ENCODE measurements at regions not wholly inside any gene's neighbourhood (a gene's known extent, or its start where the extent isn't known, plus 50 kb on each side); places are given as distances from the start of the nearest gene placed in this dataset.

- TF ChIP-seq CTCF (IDR thresholded peaks at IDR 0.05; ENCODE audit: insufficient read depth, low read length), result no peak
- TF ChIP-seq REST (IDR thresholded peaks at IDR 0.05; ENCODE audit: insufficient replicate concordance, low read depth), result no peak
Measured at GRCh38 chr14:97485201-97485600, 688.0 kb downstream of the VRK1 start.
